WTC11 (cell line): ENCODE measurements at regions not wholly inside any gene's neighbourhood (a gene's known extent, or its start where the extent isn't known, plus 50 kb on each side); places are given as distances from the start of the nearest gene placed in this dataset.

Experiments
- ATAC-seq: fragments of 200-7000 bp; cut with Tn5 transposase; 2 replicates; pipeline ENCODE4 v1.10.0; 2021; ENCODE audit warnings: mild to moderate bottlenecking, moderate library complexity
- CTCF ChIA-PET: fragments of 300-600 bp; sonication (Branson Sonifier 250); formaldehyde crosslinking; loops from one replicate; lab custom pipeline; 2021; ENCODE audit warnings: antibody characterized with exemption; lab: Charles Lee
- POLR2A ChIA-PET: fragments of 350-600 bp; sonication (Branson Sonifier 250); formaldehyde crosslinking; loops from one replicate; lab custom pipeline; 2021; ENCODE audit warnings: antibody characterized with exemption; lab: Charles Lee
- DNase-seq: peaks from one replicate; pipeline ENCODE4 v3.0.0; 2021; ENCODE audit warnings: low spot score
- H3K27ac Mint-ChIP-seq: 2 replicates; pipeline ENCODE4 v1.8.0; 2021; ENCODE audit warnings: mixed read lengths
- H3K27me3 Mint-ChIP-seq: 2 replicates; pipeline ENCODE4 v1.8.0; 2021; ENCODE audit warnings: low read depth, mild to moderate bottlenecking, moderate library complexity, mixed read lengths
- H3K36me3 Mint-ChIP-seq: 2 replicates; pipeline ENCODE4 v1.8.0; 2021; ENCODE audit warnings: mixed read lengths
- H3K4me1 Mint-ChIP-seq: 2 replicates; pipeline ENCODE4 v1.8.0; 2022; ENCODE audit warnings: mixed read lengths
- H3K4me3 Mint-ChIP-seq: 2 replicates; pipeline ENCODE4 v1.8.0; 2021; ENCODE audit warnings: mild to moderate bottlenecking, moderate library complexity, mixed read lengths
- H3K9me3 Mint-ChIP-seq: 2 replicates; pipeline ENCODE4 v1.8.0; 2021; ENCODE audit warnings: mixed read lengths
- AFF4 ChIP-seq: sonication (generic); formaldehyde crosslinking; IDR thresholded peaks from 2 replicates; pipeline ENCODE4 v1.8.1; 2023; ENCODE audit warnings: mild to moderate bottlenecking, missing genetic modification reagents, borderline replicate concordance
- ATF1 ChIP-seq: sonication (generic); formaldehyde crosslinking; IDR thresholded peaks from 2 replicates; pipeline ENCODE4 v1.8.1; 2023; ENCODE audit warnings: mild to moderate bottlenecking, moderate library complexity, missing genetic modification reagents
- ATF3 ChIP-seq: sonication (generic); formaldehyde crosslinking; conservative IDR thresholded peaks from 2 replicates; pipeline ENCODE4 v1.8.1; 2022; ENCODE audit warnings: mild to moderate bottlenecking, missing genetic modification reagents
- CDX4 ChIP-seq: fragments of 250-450 bp; sonication (Bioruptor Pico); IDR thresholded peaks from 2 replicates; pipeline ENCODE4 v1.9.0; 2021; ENCODE audit warnings: moderate library complexity, mild to moderate bottlenecking, inconsistent platforms, borderline replicate concordance
- CREB1 ChIP-seq: sonication (generic); formaldehyde crosslinking; IDR thresholded peaks from 2 replicates; pipeline ENCODE4 v1.8.0; 2023; ENCODE audit warnings: mild to moderate bottlenecking, missing genetic modification reagents
- E2F5 ChIP-seq: sonication (generic); formaldehyde crosslinking; IDR thresholded peaks from 2 replicates; pipeline ENCODE4 v1.8.1; 2022; ENCODE audit warnings: mild to moderate bottlenecking, moderate library complexity, missing genetic modification reagents
- EMX1 ChIP-seq: fragments of 250-450 bp; sonication (Bioruptor Pico); IDR thresholded peaks from 2 replicates; pipeline ENCODE4 v1.8.0; 2021; ENCODE audit warnings: mild to moderate bottlenecking
- ERG ChIP-seq: fragments of 250-450 bp; sonication (Bioruptor Pico); IDR thresholded peaks from 2 replicates; pipeline ENCODE4 v1.8.0; 2021; ENCODE audit warnings: mild to moderate bottlenecking
- FOXJ3 ChIP-seq: sonication (generic); formaldehyde crosslinking; IDR thresholded peaks from 2 replicates; pipeline ENCODE4 v1.9.0; 2021; ENCODE audit warnings: missing genetic modification reagents, mild to moderate bottlenecking, borderline replicate concordance
- GABPB1 ChIP-seq: sonication (generic); formaldehyde crosslinking; IDR thresholded peaks from 2 replicates; pipeline ENCODE4 v1.8.1; 2023; ENCODE audit warnings: mild to moderate bottlenecking, missing genetic modification reagents
- IRF2 ChIP-seq: sonication (generic); formaldehyde crosslinking; IDR thresholded peaks from 2 replicates; pipeline ENCODE4 v1.8.0; 2022; ENCODE audit warnings: low read depth, missing genetic modification reagents, borderline replicate concordance
- KAT7 ChIP-seq: sonication (generic); formaldehyde crosslinking; IDR thresholded peaks from 2 replicates; pipeline ENCODE4 v1.8.1; 2023; ENCODE audit warnings: missing genetic modification reagents, mild to moderate bottlenecking, borderline replicate concordance
- MAX ChIP-seq: sonication (generic); formaldehyde crosslinking; IDR thresholded peaks from 2 replicates; pipeline ENCODE4 v1.8.0; 2022; ENCODE audit warnings: mild to moderate bottlenecking, missing genetic modification reagents
- MLX ChIP-seq: sonication (generic); formaldehyde crosslinking; IDR thresholded peaks from 2 replicates; pipeline ENCODE4 v1.8.1; 2023; ENCODE audit warnings: mild to moderate bottlenecking, missing genetic modification reagents, moderate library complexity
- MYBL2 ChIP-seq: sonication (generic); formaldehyde crosslinking; IDR thresholded peaks from 2 replicates; pipeline ENCODE4 v1.8.1; 2023; ENCODE audit warnings: mild to moderate bottlenecking, moderate library complexity, missing genetic modification reagents
- NFE2L1 ChIP-seq: sonication (generic); formaldehyde crosslinking; IDR thresholded peaks from 2 replicates; pipeline ENCODE4 v1.8.1; 2023; ENCODE audit warnings: missing genetic modification reagents
- PRRX2 ChIP-seq: fragments of 250-450 bp; sonication (Bioruptor Pico); IDR thresholded peaks from 2 replicates; pipeline ENCODE4 v1.8.0; 2021; ENCODE audit warnings: mild to moderate bottlenecking
- RORB ChIP-seq: fragments of 250-450 bp; sonication (Bioruptor Pico); IDR thresholded peaks from 2 replicates; pipeline ENCODE4 v1.9.0; 2021; ENCODE audit warnings: mild to moderate bottlenecking
- SOX15 ChIP-seq: fragments of 250-450 bp; sonication (Bioruptor Pico); IDR thresholded peaks from 2 replicates; pipeline ENCODE4 v1.9.0; 2021; ENCODE audit warnings: mild to moderate bottlenecking
- TEAD4 ChIP-seq: sonication (generic); formaldehyde crosslinking; IDR thresholded peaks from 2 replicates; pipeline ENCODE4 v1.8.0; 2022; ENCODE audit warnings: mild to moderate bottlenecking, missing genetic modification reagents
- USF2 ChIP-seq: sonication (generic); formaldehyde crosslinking; IDR thresholded peaks from 2 replicates; pipeline ENCODE4 v1.8.1; 2023; ENCODE audit warnings: mild to moderate bottlenecking, missing genetic modification reagents, moderate library complexity
- ZNF232 ChIP-seq: sonication (generic); formaldehyde crosslinking; IDR thresholded peaks from 2 replicates; pipeline ENCODE4 v1.8.0; 2022; ENCODE audit warnings: mild to moderate bottlenecking, missing genetic modification reagents
- ZNF263 ChIP-seq: sonication (generic); formaldehyde crosslinking; IDR thresholded peaks from 2 replicates; pipeline ENCODE4 v1.8.1; 2022; ENCODE audit warnings: low read depth, mild to moderate bottlenecking, moderate library complexity, missing genetic modification reagents
- ZNF317 ChIP-seq: sonication (generic); formaldehyde crosslinking; IDR thresholded peaks from 2 replicates; pipeline ENCODE4 v1.8.1; 2023; ENCODE audit warnings: low read depth, mild to moderate bottlenecking, moderate library complexity, missing genetic modification reagents, borderline replicate concordance
- ZNF423 ChIP-seq: fragments of 250-450 bp; sonication (Bioruptor Pico); IDR thresholded peaks from 2 replicates; pipeline ENCODE4 v2.1.2; 2022; ENCODE audit warnings: mild to moderate bottlenecking, moderate library complexity
- ZSCAN18 ChIP-seq: fragments of 250-450 bp; sonication (Bioruptor Pico); IDR thresholded peaks from 2 replicates; pipeline ENCODE4 v2.1.2; 2022; ENCODE audit warnings: mild to moderate bottlenecking, moderate library complexity

GRCh38 chr5:68416714-68417113 is 201.2 kb downstream of the PIK3R1 start:
- TF ChIP-seq ZNF232 (CRISPR knock-in tag): no peak
- TF ChIP-seq RORB: no peak
- no peak for TF ChIP-seq NFE2L1 (CRISPR knock-in tag)
- no peak for TF ChIP-seq FOXJ3
- no peak for TF ChIP-seq AFF4
- no peak for TF ChIP-seq SOX15
- no peak for TF ChIP-seq MLX (CRISPR knock-in tag)
- TF ChIP-seq ZSCAN18 (CRISPR knock-in tag): no peak
- no peak for TF ChIP-seq MAX (CRISPR knock-in tag)
- TF ChIP-seq TEAD4 (CRISPR knock-in tag): no peak
- TF ChIP-seq E2F5: no peak
- ChIA-PET POLR2A (no interaction called here), CTCF (no interaction called here)
- Mint-ChIP-seq H3K4me1 (peaks cover 22% of the 10 kb centered on the region), H3K9me3 (peaks cover 7% of the 10 kb centered on the region), H3K27me3 (no peaks in the 10 kb centered on the region), H3K27ac (no peak overlapping the region), H3K4me3 (no peak overlapping the region), H3K36me3 (no peaks in the 10 kb centered on the region)
- ATAC-seq (no peak), DNase-seq (no peak)

GRCh38 chr5:68418201-68418600 is 202.6 kb downstream of the PIK3R1 start:
- Mint-ChIP-seq H3K4me3 (no peak overlapping the region), H3K27ac (no peak overlapping the region), H3K27me3 (no peaks in the 10 kb centered on the region), H3K36me3 (no peaks in the 10 kb centered on the region), H3K4me1 (peaks cover 22% of the 10 kb centered on the region), H3K9me3 (peaks cover 6% of the 10 kb centered on the region; the same call in 1 of the 2 replicates)
- ATAC-seq (no peak), DNase-seq (no peak)
- POLR2A ChIA-PET: no interaction called here
- CTCF ChIA-PET: no interaction called here
- TF ChIP-seq FOXJ3 (no peak), PRRX2 (CRISPR knock-in tag) (no peak), MYBL2 (no peak), IRF2 (CRISPR knock-in tag) (no peak), CDX4 (CRISPR knock-in tag) (no peak), ZNF263 (CRISPR knock-in tag) (no peak), ATF3 (CRISPR knock-in tag) (no peak), ATF1 (CRISPR knock-in tag) (no peak), MLX (CRISPR knock-in tag) (no peak), CREB1 (CRISPR knock-in tag) (no peak), ERG (no peak), KAT7 (CRISPR knock-in tag) (no peak), ZNF317 (CRISPR knock-in tag) (no peak), ZNF423 (no peak), GABPB1 (CRISPR knock-in tag) (no peak), EMX1 (no peak), USF2 (CRISPR knock-in tag) (no peak)
